ENCODE measurements at regions not wholly inside any gene's neighbourhood (a gene's known extent, or its start where the extent isn't known, plus 50 kb on each side); places are given as distances from the start of the nearest gene placed in this dataset.
"Not testable (repeated sequence)": the region's sequence is repeated elsewhere in the genome, so short reads cannot be mapped to it uniquely, and the experiment has no call there.

DNA sequence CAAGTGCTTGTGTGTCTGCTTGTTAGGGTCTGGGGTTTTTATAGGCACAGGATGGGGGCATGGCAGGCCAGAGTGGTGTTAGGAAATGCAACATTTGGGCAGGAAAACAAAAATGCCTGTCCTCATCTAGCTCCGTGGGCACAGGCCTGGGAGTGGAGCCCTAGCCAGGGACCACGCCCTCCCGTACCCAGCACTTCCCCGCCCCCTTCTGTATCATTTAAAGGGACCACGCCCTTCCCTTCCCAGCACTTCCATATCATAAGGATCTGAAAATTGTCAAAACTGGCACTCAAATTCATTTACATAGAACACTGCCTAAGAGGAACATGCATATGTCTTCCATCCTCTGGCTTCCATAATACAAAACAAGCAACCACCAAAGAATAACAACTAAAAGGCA lies 185.8 kb downstream of the B3GLCT start:
- ATAC-seq (ENCODE audit: low FRiP score): no peak
- TF ChIP-seq, protein P1, sequence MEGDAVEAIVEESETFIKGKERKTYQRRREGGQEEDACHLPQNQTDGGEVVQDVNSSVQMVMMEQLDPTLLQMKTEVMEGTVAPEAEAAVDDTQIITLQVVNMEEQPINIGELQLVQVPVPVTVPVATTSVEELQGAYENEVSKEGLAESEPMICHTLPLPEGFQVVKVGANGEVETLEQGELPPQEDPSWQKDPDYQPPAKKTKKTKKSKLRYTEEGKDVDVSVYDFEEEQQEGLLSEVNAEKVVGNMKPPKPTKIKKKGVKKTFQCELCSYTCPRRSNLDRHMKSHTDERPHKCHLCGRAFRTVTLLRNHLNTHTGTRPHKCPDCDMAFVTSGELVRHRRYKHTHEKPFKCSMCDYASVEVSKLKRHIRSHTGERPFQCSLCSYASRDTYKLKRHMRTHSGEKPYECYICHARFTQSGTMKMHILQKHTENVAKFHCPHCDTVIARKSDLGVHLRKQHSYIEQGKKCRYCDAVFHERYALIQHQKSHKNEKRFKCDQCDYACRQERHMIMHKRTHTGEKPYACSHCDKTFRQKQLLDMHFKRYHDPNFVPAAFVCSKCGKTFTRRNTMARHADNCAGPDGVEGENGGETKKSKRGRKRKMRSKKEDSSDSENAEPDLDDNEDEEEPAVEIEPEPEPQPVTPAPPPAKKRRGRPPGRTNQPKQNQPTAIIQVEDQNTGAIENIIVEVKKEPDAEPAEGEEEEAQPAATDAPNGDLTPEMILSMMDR (IDR thresholded peaks at IDR 0.05): no peak

DNA sequence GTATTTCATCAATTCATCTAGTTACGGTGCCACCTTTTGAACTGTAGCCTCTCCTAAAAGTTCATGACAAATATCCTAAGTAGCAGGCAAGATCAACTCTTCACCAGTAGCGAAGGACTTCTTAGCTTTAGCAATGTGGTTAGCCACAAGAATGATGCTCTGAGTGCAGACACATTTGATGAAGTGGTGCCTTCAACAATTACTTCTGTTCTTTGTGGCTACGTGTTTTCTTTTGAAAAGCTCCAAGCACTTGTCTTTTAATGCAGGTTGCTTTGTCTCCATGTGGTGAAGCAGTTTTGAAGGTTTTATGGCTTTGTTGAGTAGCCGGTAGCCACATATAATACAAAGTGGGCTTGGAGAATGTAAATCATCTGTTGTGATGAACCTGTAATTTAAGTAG lies 194.7 kb downstream of the B3GLCT start:
- TF ChIP-seq, protein P1 (IDR thresholded peaks at IDR 0.05): no peak
- DNase-seq (ENCODE audit: low spot score) (no peak), ATAC-seq (ENCODE audit: low FRiP score) (no peak)

More for the DNA sequence above, 185.8 kb downstream of the B3GLCT start:
- DNase-seq (ENCODE audit: low spot score): no peak

DNA sequence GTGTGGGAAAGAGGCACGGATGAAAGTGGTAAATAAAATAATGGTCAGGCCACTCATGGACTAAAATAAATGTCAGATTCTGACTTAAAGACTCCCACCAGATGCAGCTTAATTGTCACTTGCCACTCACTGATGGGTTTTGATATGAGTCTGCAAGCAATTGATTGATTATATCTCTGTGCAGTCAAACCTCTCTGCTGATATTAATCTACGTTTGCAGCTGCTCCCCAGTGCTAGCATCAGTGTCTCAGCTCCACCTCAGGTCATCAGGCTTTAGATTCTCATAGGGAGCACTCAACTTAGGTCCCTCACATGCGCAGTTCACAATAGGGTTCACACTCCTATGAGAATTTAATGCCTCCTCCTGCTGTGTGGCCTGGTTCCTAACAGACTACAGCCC lies 195.3 kb downstream of the B3GLCT start:
- TF ChIP-seq, protein P1 (IDR thresholded peaks at IDR 0.05): no peak
- DNase-seq (ENCODE audit: low spot score) (no peak), ATAC-seq (ENCODE audit: low FRiP score) (no peak)

DNA sequence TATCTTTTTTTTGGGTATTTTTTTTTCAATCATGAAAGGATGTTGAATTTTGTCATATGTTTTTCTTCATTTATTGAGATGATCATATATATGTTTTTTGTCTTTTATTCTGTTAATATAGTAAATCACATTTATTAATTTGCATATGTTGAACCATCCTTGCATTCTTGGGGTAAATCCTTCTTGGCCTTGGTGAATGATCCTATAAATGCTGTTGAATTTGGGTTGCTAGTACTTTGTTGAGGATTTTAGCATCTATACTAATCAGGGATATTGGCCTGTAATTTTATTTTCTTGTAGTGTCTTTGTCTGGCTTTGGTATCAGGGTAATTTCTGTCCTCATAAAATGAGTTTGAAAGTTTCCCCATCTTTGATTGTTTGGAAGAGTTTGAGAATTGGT lies 199.9 kb downstream of the B3GLCT start:
- DNase-seq (ENCODE audit: low spot score) (no peak), ATAC-seq (ENCODE audit: low FRiP score) (no peak)
- TF ChIP-seq, protein P1 (IDR thresholded peaks at IDR 0.05): no peak

DNA sequence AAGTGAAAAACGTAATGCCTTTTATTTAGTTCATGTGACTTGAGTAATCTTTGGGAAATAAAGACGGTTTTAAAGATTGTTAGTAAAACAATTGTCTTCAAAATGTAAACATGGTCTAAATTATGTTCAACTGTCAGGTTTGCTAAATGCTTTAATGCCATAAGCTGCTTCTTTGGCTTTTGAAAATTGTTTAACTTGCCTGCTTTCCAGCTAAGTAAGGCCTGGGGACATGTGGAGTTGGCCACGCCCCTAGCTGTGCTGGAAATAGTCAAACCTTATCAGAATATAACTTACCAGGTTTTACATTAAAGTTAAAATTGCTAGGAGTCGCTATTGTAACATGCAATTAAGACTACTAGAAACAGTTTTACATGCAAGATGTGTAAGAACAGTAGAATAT lies 203.9 kb downstream of the B3GLCT start:
- ATAC-seq (ENCODE audit: low FRiP score); DNase-seq (ENCODE audit: low spot score): not testable (repeated sequence)

DNA sequence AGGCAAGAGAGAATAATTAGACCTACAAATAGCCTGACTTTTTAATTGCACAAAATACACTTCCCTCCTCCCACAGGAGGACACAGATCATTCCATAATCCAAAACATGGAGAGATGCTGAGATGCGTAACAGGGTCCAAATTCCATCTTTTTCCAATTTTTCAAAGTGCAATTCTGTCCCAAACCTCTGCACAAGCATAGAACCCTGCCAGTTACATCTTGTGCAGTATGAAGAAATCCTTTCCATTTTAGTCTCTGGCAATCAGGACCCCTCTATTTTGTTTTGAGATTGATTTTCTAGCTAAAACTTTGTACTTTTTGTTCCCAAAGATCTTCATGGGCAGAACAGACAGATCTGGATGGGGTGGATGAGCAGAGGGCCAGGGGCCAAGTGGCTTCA lies 209.2 kb downstream of the B3GLCT start:
- no peak for ATAC-seq (ENCODE audit: low FRiP score)
- no peak for DNase-seq (ENCODE audit: low spot score)
- TF ChIP-seq, protein P1 (IDR thresholded peaks at IDR 0.05): no peak

DNA sequence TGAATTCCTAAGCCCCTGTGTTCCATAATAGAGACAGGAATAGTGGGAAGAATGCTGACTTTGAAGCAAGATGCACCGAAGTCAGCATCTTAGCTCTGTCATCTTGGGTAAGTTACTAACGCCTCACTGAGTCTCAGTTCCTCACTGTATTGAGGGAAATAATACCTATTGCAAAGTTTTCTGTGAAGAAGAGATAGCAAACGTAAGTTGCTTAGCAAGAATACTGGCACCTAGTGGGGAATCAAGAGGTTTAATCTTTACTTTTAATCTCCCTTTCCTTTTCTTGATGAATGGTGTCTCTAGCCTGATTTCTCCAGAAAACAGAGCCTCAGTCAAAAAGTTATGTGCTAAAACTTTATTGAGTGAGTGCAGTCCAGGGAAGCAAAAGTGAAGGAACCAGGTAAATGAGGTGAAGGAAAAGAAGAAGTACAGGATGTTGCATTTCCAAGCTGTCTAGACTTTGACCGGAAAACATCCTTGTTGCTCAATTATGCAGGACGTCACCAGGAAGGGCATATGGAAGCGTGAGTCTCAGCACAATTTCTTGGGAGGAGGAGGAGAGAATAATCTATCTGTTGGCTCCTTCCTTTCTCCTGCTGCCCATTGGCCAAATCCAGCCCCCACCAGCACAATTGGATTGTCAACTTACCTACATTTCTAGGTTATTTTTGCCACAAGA lies 210.0 kb downstream of the B3GLCT start:
- ATAC-seq (ENCODE audit: low FRiP score) (no peak), DNase-seq (ENCODE audit: low spot score) (no peak)
- TF ChIP-seq, protein P1 (IDR thresholded peaks at IDR 0.05): no peak

Data from omental fat pad (tissue), 3 donors.